ENCODE measurements at regions not wholly inside any gene's neighbourhood (a gene's known extent, or its start where the extent isn't known, plus 50 kb on each side); places are given as distances from the start of the nearest gene placed in this dataset.

DNA sequence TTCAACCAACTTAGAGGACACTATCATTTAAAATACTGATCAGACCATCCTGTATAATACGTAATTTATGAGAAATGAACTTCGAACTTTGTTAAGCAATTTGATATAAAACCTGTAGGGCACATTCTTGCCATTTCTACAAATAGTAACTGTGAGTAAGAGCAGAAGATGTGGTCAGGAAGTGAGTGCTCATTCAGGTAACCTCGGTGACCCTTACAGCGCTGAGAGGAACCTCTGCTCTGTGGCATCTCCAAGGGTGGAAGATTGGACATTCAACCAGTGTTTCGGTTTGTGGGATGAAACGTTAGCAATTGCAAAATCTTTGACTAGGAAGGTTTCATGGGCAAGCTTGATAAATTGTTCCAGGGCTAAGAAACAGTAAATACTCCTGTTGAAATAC, 194.8 kb upstream of the IRX2 start:
- TF ChIP-seq, protein P1, sequence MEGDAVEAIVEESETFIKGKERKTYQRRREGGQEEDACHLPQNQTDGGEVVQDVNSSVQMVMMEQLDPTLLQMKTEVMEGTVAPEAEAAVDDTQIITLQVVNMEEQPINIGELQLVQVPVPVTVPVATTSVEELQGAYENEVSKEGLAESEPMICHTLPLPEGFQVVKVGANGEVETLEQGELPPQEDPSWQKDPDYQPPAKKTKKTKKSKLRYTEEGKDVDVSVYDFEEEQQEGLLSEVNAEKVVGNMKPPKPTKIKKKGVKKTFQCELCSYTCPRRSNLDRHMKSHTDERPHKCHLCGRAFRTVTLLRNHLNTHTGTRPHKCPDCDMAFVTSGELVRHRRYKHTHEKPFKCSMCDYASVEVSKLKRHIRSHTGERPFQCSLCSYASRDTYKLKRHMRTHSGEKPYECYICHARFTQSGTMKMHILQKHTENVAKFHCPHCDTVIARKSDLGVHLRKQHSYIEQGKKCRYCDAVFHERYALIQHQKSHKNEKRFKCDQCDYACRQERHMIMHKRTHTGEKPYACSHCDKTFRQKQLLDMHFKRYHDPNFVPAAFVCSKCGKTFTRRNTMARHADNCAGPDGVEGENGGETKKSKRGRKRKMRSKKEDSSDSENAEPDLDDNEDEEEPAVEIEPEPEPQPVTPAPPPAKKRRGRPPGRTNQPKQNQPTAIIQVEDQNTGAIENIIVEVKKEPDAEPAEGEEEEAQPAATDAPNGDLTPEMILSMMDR (IDR thresholded peaks at IDR 0.05), result no peak
- no peak for TF ChIP-seq EZH2 (IDR thresholded peaks at IDR 0.05; ENCODE audit: borderline replicate concordance, insufficient read depth, low read depth, low read length, poor library complexity, severe bottlenecking)
